NT2/D1 (cell line): ENCODE measurements at regions not wholly inside any gene's neighbourhood (a gene's known extent, or its start where the extent isn't known, plus 50 kb on each side); places are given as distances from the start of the nearest gene placed in this dataset.

ENCODE experiments used
- DNase-seq: peaks from one replicate; pipeline ENCODE4 v3.0.0-alpha.2; 2011; ENCODE audit warnings: low read depth, low spot score
- H3K27me3 ChIP-seq: 2 replicates; pipeline ENCODE4 v1.6.0; 2011; ENCODE audit warnings: mild to moderate bottlenecking; ENCODE audit not compliant: insufficient read length, insufficient read depth
- H3K36me3 ChIP-seq: 2 replicates; pipeline ENCODE4 v1.6.1; 2011; ENCODE audit warnings: mild to moderate bottlenecking, low read length, mixed read lengths; ENCODE audit not compliant: insufficient read depth, insufficient read length
- H3K4me1 ChIP-seq: 2 replicates; pipeline ENCODE4 v1.5.1; 2011; ENCODE audit not compliant: insufficient read depth, insufficient read length
- H3K4me3 ChIP-seq: 2 replicates; pipeline ENCODE4 v1.5.1; 2011; ENCODE audit warnings: low read depth; ENCODE audit not compliant: insufficient read length
- H3K9ac ChIP-seq: 2 replicates; pipeline ENCODE4 v1.6.0; 2011; ENCODE audit warnings: low read depth; ENCODE audit not compliant: insufficient read length
- H3K9me3 ChIP-seq: 2 replicates; pipeline ENCODE4 v1.5.1; 2011; ENCODE audit warnings: mild to moderate bottlenecking, low read length; ENCODE audit not compliant: insufficient read depth
- SUZ12 ChIP-seq: IDR thresholded peaks from 2 replicates; pipeline ENCODE4 v1.6.1; 2011; ENCODE audit not compliant: insufficient read length, insufficient read depth; ENCODE audit errors: extremely low read depth
- YY1 ChIP-seq: IDR thresholded peaks from 2 replicates; pipeline ENCODE4 v1.6.1; 2011; ENCODE audit not compliant: insufficient read length, insufficient read depth
- ZNF274 ChIP-seq: IDR thresholded peaks from 2 replicates; pipeline ENCODE4 v1.6.1; 2011; ENCODE audit warnings: mild to moderate bottlenecking, low read depth, low read length

DNA sequence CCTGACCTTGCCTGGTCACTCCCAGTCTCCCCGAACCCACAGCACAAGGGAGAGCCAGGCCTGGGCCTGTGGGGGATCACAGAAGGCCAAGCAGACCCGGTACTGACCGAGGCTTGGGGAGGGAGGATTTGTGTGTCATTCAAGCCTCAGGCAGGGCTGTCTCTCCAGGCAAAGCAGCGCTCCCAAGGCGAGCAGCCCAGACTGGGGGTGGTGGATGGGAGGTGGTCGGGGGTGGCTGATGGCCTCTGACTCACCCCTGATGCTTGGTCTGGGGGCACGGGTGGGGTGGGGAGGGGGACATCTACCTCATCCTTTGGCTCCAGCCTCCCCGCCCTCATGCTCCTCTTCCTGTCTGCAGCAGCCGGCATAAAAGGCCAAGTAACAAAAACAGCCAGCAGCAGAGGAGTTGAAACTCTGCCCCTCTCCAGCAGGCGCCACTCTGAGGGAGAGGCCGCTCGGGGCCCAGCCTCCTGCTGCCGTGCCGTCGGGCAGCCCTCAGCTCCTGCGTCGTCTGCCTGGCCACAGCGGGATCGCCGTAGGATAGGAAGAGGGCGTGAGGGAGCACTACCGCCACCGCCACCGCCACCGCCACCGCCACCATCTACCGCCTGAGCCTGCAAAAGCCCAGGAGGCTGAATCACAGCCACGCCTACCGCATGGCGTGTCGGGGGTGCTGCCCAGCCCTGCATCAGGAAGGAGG, 166.0 kb downstream of the OLFM1 start:
- TF ChIP-seq ZNF274 (no peak), YY1 (no peak), SUZ12 (no peak)
- peak overlapping the region; percentile 29 for H3K4me3 ChIP-seq
- peak; percentile 20 for DNase-seq
- H3K9ac ChIP-seq: peak overlapping the region; percentile 81
- H3K27me3 ChIP-seq: no peaks in the 10 kb centered on the region
- H3K4me1 ChIP-seq: peaks cover 34% of the 10 kb centered on the region
- no peaks in the 10 kb centered on the region for H3K9me3 ChIP-seq
- no peaks in the 10 kb centered on the region for H3K36me3 ChIP-seq

DNA sequence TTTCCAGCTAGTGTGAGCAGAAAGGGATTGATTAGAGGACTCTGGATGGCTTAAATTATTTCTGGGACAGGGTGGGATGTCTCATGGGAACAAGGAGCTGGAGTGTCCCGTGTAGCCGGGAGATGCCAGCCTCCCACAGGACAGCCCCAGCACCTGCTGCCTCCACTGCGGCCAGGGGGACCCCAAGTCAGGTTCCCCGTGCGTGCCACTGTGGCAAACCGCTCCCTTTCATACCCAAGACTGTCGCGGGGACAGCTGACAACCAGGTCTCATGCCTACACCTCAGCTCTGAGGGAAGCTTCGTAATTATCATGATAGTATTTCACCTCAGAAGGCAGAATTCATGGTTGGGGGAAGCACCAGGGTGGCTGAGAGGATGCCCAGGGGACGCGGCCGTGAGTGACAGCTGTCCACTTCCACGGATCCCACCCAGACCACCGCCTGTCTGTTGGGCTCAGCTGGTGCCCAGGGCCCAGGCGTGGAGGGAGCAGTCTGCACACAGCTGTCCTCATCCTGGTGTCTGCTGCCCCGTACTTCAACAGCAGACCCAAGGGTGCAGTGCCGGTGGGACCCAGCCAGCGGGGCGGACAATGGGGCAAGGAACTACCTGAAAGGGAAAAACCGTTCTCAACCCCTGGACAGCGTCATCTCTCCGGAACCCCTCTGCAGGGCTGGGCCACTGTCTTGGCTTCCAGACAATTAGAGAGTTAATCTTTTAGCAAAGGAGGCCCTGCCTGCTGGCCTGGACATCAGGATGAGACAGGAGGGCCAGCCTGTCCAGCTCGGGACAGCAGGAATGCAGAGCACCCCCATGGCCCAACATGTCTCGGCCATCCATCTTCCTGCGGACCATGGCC, 166.9 kb downstream of the OLFM1 start:
- Histone ChIP-seq H3K9ac (peak overlapping the region; percentile 81), H3K9me3 (no peaks in the 10 kb centered on the region), H3K4me3 (no peak overlapping the region), H3K36me3 (no peaks in the 10 kb centered on the region), H3K27me3 (no peaks in the 10 kb centered on the region), H3K4me1 (peaks cover 30% of the 10 kb centered on the region)
- no peak for DNase-seq
- TF ChIP-seq ZNF274: no peak
- TF ChIP-seq YY1: no peak
- no peak for TF ChIP-seq SUZ12

DNA sequence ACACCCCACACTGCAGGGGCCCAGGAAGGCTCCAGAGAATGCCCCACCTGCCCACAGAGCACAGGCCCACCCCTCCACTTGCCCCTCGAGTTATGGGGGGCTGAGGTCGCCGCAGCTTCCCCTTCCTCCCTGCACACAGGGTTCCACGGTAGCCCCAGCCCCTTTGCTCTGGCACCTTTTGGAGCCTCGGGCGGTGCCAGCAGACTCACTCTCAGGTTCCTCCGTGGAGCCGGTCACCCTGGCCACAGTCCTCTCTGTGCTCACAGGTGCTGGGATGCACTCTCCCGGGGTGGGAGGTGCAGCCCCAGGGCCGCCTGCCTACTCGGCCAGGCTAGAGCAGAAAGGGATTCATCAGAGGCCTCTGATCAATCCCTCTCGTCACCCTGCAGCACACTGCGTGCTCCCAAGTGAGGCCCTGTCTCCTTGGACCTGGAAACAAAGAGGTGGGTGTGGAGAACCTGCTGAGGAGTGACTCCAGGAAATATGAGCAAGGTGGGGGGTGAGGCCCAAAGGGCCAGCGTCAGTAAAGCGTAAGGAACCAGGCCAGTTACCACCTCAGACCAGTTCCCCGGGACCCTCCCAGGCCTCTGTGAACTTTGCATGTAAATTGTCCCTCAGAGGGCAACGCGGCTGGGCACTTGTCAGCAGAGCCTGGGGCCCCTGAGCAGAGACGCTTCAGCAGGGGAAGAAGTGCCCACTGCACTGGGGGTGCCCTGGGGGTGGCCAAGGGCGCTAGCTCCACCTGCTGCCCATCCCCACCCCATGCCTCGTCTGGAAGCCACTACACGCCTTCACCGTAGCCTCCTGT, 167.8 kb downstream of the OLFM1 start:
- Histone ChIP-seq H3K27me3 (peaks cover 1% of the 10 kb centered on the region), H3K9ac (no peak overlapping the region), H3K36me3 (no peaks in the 10 kb centered on the region), H3K4me1 (peaks cover 27% of the 10 kb centered on the region), H3K4me3 (no peak overlapping the region), H3K9me3 (no peaks in the 10 kb centered on the region)
- no peak for TF ChIP-seq ZNF274
- TF ChIP-seq YY1: no peak
- no peak for TF ChIP-seq SUZ12
- DNase-seq: no peak

DNA sequence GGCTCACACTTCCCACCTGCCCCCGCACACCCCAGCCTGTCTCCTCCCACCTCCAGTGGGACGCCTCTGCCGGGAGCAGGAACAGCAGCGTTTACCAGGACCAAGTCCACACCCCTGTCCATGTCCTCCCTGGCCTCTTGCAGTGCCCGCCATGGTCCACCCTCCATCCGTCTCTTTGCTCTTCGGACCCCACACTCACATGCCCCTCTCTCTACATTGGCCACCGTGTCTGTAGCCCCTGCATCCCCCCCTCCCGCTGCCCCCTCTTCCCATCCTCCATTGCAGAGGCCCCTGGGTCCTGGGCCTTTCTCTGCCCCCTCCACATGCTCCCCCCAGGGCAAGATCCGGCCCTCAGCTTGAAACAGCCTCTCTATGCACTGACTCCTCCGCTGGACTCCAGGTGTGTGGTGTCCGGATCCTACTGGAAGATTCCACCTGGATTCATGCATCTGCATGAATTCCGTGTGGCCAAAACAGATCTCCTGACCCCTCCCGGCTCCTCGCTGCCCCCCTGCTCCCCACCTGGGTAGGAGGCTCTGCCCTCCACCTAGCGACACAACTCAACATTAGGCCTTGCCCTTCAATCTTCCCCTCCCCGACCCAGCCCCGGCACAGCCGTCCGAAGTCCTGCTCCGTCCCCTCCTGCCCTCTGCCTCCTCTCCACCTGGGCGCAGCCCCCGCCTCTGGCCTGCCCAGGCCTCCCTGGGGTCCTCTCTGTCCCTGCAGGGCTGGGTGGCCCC, 168.5 kb downstream of the OLFM1 start:
- no peaks in the 10 kb centered on the region for H3K36me3 ChIP-seq
- no peaks in the 10 kb centered on the region for H3K9me3 ChIP-seq
- peaks cover 28% of the 10 kb centered on the region for H3K4me1 ChIP-seq
- DNase-seq: no peak
- TF ChIP-seq ZNF274 (no peak), SUZ12 (no peak), YY1 (no peak)
- no peak overlapping the region for H3K4me3 ChIP-seq
- H3K9ac ChIP-seq: no peak overlapping the region
- H3K27me3 ChIP-seq: peaks cover 2% of the 10 kb centered on the region

DNA sequence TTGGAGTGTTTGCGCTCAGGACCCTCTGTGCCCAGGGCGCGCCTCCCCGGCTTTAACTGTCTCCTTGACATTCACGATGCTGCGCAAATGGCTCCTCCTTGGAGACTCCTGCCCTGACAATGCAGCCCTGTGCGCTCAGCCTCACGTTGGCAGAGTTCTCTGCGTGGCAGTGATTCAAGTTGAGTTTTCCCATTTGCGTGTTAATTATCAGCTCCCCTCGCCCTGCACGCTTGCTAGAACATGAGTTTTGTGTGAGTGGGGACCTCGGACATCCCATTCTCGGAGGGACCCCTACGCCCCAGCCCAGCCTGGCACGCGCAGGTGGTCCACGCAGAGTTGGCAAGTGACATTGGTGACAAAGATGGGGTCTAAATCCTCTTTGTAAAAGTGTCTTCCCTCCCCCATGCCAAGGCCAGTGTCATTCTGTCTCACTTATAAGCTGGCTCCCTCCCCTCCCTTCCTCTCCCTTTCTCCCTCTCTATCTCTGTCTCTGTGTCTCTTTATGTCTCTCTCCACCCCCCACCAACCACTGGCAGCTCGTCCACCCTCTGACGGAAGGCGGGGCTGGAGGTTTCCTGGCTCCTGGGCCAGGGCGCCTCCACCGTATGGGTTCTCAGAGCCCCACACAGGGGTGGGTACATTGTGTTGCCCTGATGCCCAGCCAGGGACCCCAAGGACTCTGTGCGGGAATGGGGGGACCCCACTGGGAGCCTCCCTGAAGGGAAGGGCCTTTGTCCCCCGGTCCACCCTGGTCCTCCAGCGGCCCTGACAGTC, 169.3 kb downstream of the OLFM1 start:
- no peaks in the 10 kb centered on the region for H3K9me3 ChIP-seq
- peaks cover 32% of the 10 kb centered on the region for H3K4me1 ChIP-seq
- no peak overlapping the region for H3K4me3 ChIP-seq
- TF ChIP-seq SUZ12 (no peak), ZNF274 (no peak), YY1 (no peak)
- H3K36me3 ChIP-seq: no peaks in the 10 kb centered on the region
- H3K9ac ChIP-seq: no peak overlapping the region
- peaks cover 6% of the 10 kb centered on the region for H3K27me3 ChIP-seq
- no peak for DNase-seq

DNA sequence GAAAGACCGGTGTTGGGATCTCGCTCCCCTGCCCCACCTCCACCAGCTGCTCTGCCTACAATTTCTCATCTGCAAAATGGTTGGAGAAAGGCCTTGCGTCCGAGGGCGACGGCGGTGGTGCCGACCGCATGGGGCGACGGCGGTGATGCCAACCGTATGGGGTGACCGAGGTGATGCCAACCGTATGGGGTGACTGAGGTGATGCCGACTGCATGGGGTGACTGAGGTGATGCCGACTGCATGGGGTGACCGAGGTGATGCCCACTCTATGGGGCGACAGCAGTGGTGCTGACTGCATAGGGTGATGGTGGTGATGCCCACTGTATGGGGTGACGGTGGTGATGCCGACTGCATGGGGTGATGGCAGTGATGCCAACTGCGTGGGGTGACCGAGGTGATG, 171.0 kb downstream of the OLFM1 start:
- Histone ChIP-seq H3K4me1 (peaks cover 23% of the 10 kb centered on the region), H3K9me3 (no peaks in the 10 kb centered on the region), H3K9ac (no peak overlapping the region), H3K27me3 (peaks cover 6% of the 10 kb centered on the region), H3K36me3 (no peaks in the 10 kb centered on the region), H3K4me3 (no peak overlapping the region)
- DNase-seq: no peak
- TF ChIP-seq SUZ12: no peak
- no peak for TF ChIP-seq ZNF274
- no peak for TF ChIP-seq YY1
